ENCODE measurements at regions not wholly inside any gene's neighbourhood (a gene's known extent, or its start where the extent isn't known, plus 50 kb on each side); places are given as distances from the start of the nearest gene placed in this dataset.

DNA sequence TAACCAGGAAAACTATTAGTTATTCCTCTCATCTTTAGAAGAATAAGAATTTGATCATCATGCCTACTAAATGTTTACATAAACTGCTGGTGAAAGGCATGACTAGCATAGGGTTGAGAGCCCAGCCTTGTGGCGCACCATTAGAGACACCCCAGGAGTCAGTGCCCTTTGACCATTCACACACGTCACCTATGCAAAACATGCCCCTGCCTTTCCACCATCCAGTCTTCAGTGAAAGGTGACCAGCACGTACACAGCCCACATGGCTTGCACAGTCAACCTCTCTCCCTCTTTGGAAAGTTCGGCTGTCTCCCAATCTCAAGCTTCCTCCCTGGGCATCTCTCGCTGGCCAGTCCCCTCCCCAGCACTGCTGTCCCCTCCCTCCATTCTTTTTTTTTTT lies 150.3 kb downstream of the ENGASE start:
- no peak for DNase-seq
- TF ChIP-seq CTCF (IDR thresholded peaks at IDR 0.05), result no peak
- Histone ChIP-seq H3K9me3 (no peaks in the 10 kb centered on the region), H3K4me3 (no peak overlapping the region), H3K27ac (no peak overlapping the region), H3K4me1 (peaks cover 0 to 13% (median 5%) of the 10 kb centered on the region in 4 donors), H3K27me3 (peaks cover 0 to 92% of the 10 kb centered on the region in 2 donors), H3K36me3 (no peaks in the 10 kb centered on the region)
- intact Hi-C loops (cut with DNase I; ENCODE audit: low total_unique reads), result no loop called here

GRCh38 chr17:79224476-79224875 lies 149.9 kb downstream of the ENGASE start:
- peaks cover 0 to 92% of the 10 kb centered on the region in 2 donors for H3K27me3 ChIP-seq
- H3K4me3 ChIP-seq, result no peak overlapping the region
- TF ChIP-seq CTCF (IDR thresholded peaks at IDR 0.05), result no peak
- no peak for DNase-seq
- peaks cover 0 to 15% (median 5%) of the 10 kb centered on the region in 4 donors for H3K4me1 ChIP-seq
- H3K36me3 ChIP-seq, result no peaks in the 10 kb centered on the region
- intact Hi-C loops (cut with DNase I; ENCODE audit: low total_unique reads), result no loop called here
- no peaks in the 10 kb centered on the region for H3K9me3 ChIP-seq
- no peak overlapping the region for H3K27ac ChIP-seq

DNA sequence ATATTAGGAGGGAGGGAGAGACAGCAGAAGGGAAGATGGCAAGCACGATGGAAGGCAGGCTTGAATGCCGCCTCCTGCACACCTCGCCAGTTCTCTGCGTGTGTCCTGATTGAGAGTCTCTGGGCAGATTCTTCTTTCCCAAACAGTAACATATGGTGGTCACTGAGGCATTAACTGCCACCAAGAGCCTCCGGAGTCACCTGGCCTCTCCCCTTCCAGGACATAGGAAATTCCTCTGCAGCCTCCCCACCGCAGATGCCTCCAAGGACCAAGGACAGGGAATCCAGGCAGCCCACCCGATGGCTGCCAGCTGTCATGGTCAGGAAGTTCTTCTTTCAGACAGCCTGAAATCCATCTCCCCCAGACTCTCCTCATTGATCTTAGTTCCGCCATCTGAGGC lies 149.3 kb downstream of the ENGASE start:
- no peak for TF ChIP-seq CTCF (IDR thresholded peaks at IDR 0.05)
- Histone ChIP-seq H3K36me3 (no peaks in the 10 kb centered on the region), H3K27ac (no peak overlapping the region), H3K9me3 (no peaks in the 10 kb centered on the region), H3K27me3 (peaks cover 0 to 96% of the 10 kb centered on the region in 2 donors), H3K4me1 (peaks cover 0 to 15% (median 5%) of the 10 kb centered on the region in 4 donors), H3K4me3 (no peak overlapping the region)
- intact Hi-C loops (cut with DNase I; ENCODE audit: low total_unique reads), result no loop called here
- no peak for DNase-seq

GRCh38 chr17:79223471-79223870 lies 148.8 kb downstream of the ENGASE start:
- no peak for DNase-seq
- H3K36me3 ChIP-seq, result no peaks in the 10 kb centered on the region
- peaks cover 0 to 98% of the 10 kb centered on the region in 2 donors for H3K27me3 ChIP-seq
- no peak overlapping the region for H3K4me3 ChIP-seq
- TF ChIP-seq CTCF (IDR thresholded peaks at IDR 0.05), result no peak
- H3K4me1 ChIP-seq, result peaks cover 0 to 15% (median 5%) of the 10 kb centered on the region in 4 donors
- H3K27ac ChIP-seq, result no peak overlapping the region
- no peaks in the 10 kb centered on the region for H3K9me3 ChIP-seq
- intact Hi-C loops (cut with DNase I; ENCODE audit: low total_unique reads), result no loop called here

DNA sequence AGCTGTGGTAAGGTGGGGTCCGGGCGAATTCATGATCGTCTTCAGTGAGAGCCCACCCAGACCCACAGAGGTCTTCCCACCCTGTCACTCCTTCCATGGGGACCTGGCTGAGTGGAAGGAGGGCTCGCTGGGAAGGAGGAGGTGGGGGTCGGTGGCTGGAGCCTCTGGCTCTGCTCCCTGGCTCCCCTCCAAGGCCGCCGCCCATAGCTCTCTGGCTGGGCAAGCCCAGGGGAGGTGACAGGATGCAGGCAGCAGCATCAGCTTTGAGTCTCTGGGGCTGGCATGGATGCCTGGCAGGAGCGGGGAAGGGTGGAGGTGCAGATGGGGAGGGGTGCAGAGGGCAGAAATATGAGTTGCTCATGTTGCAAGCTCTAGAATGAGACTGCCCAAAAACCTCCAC lies 147.0 kb downstream of the ENGASE start:
- no peaks in the 10 kb centered on the region for H3K9me3 ChIP-seq
- peaks cover 0 to 15% (median 5%) of the 10 kb centered on the region in 4 donors for H3K4me1 ChIP-seq
- intact Hi-C loops (cut with DNase I; ENCODE audit: low total_unique reads), result no loop called here
- H3K4me3 ChIP-seq, result no peak overlapping the region
- H3K27me3 ChIP-seq, result peaks cover 0 to 100% of the 10 kb centered on the region in 2 donors
- no peak for DNase-seq
- no peak overlapping the region for H3K27ac ChIP-seq
- TF ChIP-seq CTCF (IDR thresholded peaks at IDR 0.05), result no peak
- H3K36me3 ChIP-seq, result no peaks in the 10 kb centered on the region

- peaks cover 0 to 15% (median 5%) of the 10 kb centered on the region in 4 donors for H3K4me1 ChIP-seq
- no peak for DNase-seq
- intact Hi-C loops (cut with DNase I; ENCODE audit: low total_unique reads), result no loop called here
- H3K9me3 ChIP-seq, result no peaks in the 10 kb centered on the region
- H3K27ac ChIP-seq, result no peak overlapping the region
- no peaks in the 10 kb centered on the region for H3K36me3 ChIP-seq
- H3K27me3 ChIP-seq, result peaks cover 0 to 100% of the 10 kb centered on the region in 2 donors
- no peak for TF ChIP-seq CTCF (IDR thresholded peaks at IDR 0.05)
- H3K4me3 ChIP-seq, result no peak overlapping the region
These were observed 146.2 kb downstream of the ENGASE start for GRCh38 chr17:79220713-79221291.
